ENCODE measurements at regions not wholly inside any gene's neighbourhood (a gene's known extent, or its start where the extent isn't known, plus 50 kb on each side); places are given as distances from the start of the nearest gene placed in this dataset.
A peak's percentile ranks its signal among the peaks of the same experiment; 100 is the strongest.

DNA sequence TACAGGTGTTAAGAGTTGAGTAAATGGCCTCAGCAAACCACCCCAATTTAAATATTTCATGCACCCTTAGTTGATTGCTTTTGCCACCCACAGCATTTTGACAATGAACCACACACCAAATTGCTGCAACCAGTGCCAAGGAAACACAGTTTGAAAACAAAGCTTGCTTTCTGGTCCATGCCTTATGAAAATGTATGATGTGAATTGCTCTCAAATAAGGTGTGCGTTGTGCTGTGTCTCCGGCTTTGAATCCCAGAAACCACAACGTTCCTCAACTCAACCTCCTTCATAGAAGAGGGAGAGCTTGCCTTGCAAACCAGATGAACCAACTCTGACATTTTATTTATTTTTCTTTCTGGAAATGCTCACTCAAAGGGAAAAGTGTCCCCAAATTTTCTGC lies 762.7 kb downstream of the TLE1 start:
- POLR2A ChIA-PET = no interaction called here
- CTCF ChIA-PET = no interaction called here
- H3K4me3 ChIP-seq (ENCODE audit: low read depth, low read length) = no peak overlapping the region
- TF ChIP-seq, protein P1, sequence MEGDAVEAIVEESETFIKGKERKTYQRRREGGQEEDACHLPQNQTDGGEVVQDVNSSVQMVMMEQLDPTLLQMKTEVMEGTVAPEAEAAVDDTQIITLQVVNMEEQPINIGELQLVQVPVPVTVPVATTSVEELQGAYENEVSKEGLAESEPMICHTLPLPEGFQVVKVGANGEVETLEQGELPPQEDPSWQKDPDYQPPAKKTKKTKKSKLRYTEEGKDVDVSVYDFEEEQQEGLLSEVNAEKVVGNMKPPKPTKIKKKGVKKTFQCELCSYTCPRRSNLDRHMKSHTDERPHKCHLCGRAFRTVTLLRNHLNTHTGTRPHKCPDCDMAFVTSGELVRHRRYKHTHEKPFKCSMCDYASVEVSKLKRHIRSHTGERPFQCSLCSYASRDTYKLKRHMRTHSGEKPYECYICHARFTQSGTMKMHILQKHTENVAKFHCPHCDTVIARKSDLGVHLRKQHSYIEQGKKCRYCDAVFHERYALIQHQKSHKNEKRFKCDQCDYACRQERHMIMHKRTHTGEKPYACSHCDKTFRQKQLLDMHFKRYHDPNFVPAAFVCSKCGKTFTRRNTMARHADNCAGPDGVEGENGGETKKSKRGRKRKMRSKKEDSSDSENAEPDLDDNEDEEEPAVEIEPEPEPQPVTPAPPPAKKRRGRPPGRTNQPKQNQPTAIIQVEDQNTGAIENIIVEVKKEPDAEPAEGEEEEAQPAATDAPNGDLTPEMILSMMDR (IDR thresholded peaks at IDR 0.05; ENCODE audit: insufficient read depth, low read length, missing control alignments) = no peak
- DNase-seq (ENCODE audit: low read depth, low spot score) = no peak

DNA sequence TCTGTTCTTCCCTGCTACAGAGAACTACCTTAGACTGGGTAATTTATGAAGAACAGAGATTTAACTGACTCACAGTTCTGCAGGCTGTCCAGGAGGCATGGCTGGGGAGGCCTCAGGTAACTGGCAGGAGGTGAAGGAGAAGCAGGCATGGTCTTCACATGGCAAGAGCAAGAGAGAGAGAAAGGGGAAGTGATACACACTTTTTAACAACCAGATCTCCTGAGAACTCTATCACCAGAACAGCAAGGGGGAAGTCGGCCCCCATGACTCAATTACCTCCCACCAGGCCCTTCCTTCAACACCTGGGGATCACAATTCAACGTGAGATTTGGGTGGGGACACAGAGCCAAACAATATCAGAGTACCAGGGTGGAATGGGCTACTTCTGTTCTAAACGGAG lies 766.8 kb downstream of the TLE1 start:
- ChIA-PET CTCF (no interaction called here), POLR2A (no interaction called here)
- DNase-seq (ENCODE audit: low read depth, low spot score) = no peak
- TF ChIP-seq, protein P1 (IDR thresholded peaks at IDR 0.05; ENCODE audit: insufficient read depth, low read length, missing control alignments) = no peak
- no peak overlapping the region for H3K4me3 ChIP-seq (ENCODE audit: low read depth, low read length)

DNA sequence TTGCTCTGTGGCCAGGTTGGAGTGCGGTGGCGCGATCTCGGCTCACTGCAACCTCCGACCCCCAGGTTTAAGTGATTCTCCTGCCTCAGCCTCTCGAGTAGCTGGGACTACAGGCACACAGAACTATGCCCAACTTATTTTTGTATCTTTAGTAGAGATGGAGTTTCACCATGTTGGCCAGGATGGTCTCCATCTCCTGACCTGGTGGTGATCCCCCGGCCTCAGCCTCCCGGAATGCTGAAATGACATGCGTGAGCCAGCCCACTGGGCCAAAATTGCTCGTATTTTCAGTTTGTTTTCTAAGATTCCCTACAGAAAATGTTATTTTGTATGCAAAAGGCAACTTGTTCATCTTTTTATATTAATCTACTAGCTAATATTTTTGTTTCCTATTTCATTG lies 782.6 kb downstream of the TLE1 start:
- ChIA-PET CTCF (no interaction called here), POLR2A (no interaction called here)
- TF ChIP-seq, protein P1 (IDR thresholded peaks at IDR 0.05; ENCODE audit: insufficient read depth, low read length, missing control alignments) = no peak
- no peak overlapping the region for H3K4me3 ChIP-seq (ENCODE audit: low read depth, low read length)
- DNase-seq (ENCODE audit: low read depth, low spot score) = no peak

DNA sequence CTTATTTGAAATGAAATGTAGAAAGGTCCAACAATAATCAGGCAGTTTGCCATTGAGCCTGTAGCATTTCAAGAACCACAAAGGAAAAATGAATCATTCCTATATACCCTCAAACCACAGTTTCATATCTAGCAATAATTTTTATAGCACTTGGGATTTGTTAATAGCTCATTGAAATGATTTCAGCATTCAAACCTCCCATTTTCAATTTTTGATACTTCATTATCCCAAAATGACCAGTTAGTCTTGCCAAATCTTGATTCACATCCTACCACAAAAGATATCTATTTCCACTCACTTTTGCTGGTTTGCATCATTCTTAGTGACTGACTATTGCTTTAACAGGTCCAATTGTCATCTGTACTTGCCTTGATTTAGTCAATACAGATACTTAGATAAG lies 790.1 kb downstream of the TLE1 start:
- ChIA-PET CTCF (no interaction called here), POLR2A (no interaction called here)
- TF ChIP-seq, protein P1 (IDR thresholded peaks at IDR 0.05; ENCODE audit: insufficient read depth, low read length, missing control alignments) = no peak
- peak; percentile 4 for DNase-seq (ENCODE audit: low read depth, low spot score)
- no peak overlapping the region for H3K4me3 ChIP-seq (ENCODE audit: low read depth, low read length)

DNA sequence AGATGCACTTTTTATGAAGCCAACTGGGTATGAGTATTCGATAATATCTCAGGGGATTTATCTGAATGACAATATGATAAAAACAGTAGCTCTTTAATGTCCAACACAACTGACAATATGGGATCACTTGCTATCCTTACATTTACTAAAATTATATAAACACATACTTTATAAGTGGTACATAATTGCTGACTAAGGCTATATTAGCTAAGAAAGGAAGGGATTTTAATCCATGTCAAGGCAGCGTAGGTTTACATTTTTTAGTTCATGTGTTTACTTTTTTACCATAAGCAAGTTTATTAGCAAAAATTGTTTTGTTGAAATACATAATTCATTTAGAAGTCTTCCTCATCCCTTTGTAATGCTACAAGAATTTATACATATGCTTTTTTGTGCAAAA lies 796.2 kb downstream of the TLE1 start:
- CTCF ChIA-PET = no interaction called here
- H3K4me3 ChIP-seq (ENCODE audit: low read depth, low read length) = no peak overlapping the region
- DNase-seq (ENCODE audit: low read depth, low spot score) = no peak
- TF ChIP-seq, protein P1 (IDR thresholded peaks at IDR 0.05; ENCODE audit: insufficient read depth, low read length, missing control alignments) = no peak
- POLR2A ChIA-PET = no interaction called here

DNA sequence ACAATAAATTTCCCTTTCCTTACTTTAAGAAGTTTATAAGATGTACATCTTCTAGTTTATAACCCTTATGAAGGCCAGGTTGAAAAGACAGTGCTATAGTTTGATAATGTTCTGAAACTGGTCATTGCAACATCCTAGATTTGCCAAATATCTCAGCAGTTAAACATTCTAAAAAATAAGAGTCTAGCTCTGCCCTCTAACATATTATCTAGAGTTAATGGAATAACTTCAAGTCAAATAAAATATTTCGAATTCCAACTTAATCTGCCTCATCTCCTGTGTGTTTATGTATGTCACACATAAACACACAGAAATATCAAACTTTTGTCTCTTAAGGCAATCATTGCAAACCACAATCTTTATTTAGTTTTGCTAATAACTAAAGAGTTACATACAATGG lies 796.6 kb downstream of the TLE1 start:
- TF ChIP-seq, protein P1 (IDR thresholded peaks at IDR 0.05; ENCODE audit: insufficient read depth, low read length, missing control alignments) = no peak
- peak; percentile 12 for DNase-seq (ENCODE audit: low read depth, low spot score)
- POLR2A ChIA-PET = no interaction called here
- CTCF ChIA-PET = no interaction called here
- no peak overlapping the region for H3K4me3 ChIP-seq (ENCODE audit: low read depth, low read length)
